Heart left ventricle (tissue), 16 donors: ENCODE measurements at regions not wholly inside any gene's neighbourhood (a gene's known extent, or its start where the extent isn't known, plus 50 kb on each side); places are given as distances from the start of the nearest gene placed in this dataset.
"Not testable (repeated sequence)": the region's sequence is repeated elsewhere in the genome, so short reads cannot be mapped to it uniquely, and the experiment has no call there.

Source experiments
- ATAC-seq, 4 donors: fragments of 200-7000 bp; cut with Tn5 transposase; one replicate each; pipeline ENCODE4 v1.9.1; 2020 to 2022; ENCODE audit warnings: moderate library complexity in 4 of 4, mild to moderate bottlenecking in 3 of 4, moderate number of reproducible peaks in 1 of 4
- DNase-seq, 5 donors: peaks; one replicate each; pipeline ENCODE4 v3.0.0-alpha.2; 2020
- H3K27ac ChIP-seq, 12 donors: fragments of 200-600 bp; sonication (generic) in 4 of 12; one replicate each; pipeline versions ENCODE4 v1.5.0 to v1.8.0; 2016 to 2022; ENCODE audit warnings: mild to moderate bottlenecking in 2 of 12
- H3K27me3 ChIP-seq, 9 donors: fragments of 200-600 bp; sonication (generic) in 2 of 9; one replicate each; pipeline versions ENCODE4 v1.5.1 to v1.8.0; 2016 to 2022; ENCODE audit warnings: mild to moderate bottlenecking in 3 of 9
- H3K36me3 ChIP-seq, 9 donors: fragments of 200-600 bp; sonication (generic) in 2 of 9; one replicate each; pipeline versions ENCODE4 v1.5.0 to v1.8.0; 2018 to 2022; ENCODE audit warnings: mild to moderate bottlenecking in 2 of 9
- H3K4me1 ChIP-seq, 12 donors: fragments of 200-600 bp; sonication (generic) in 4 of 12; one replicate each; pipeline versions ENCODE4 v1.5.0 to v1.8.0; 2016 to 2022; ENCODE audit warnings: mild to moderate bottlenecking in 3 of 12
- H3K4me3 ChIP-seq, 12 donors: fragments of 200-600 bp; sonication (generic) in 4 of 12; one replicate each; pipeline versions ENCODE4 v1.5.0 to v1.8.0; 2017 to 2022; ENCODE audit warnings: mild to moderate bottlenecking in 9 of 12, moderate library complexity in 4 of 12
- H3K9me3 ChIP-seq, 12 donors: fragments of 200-600 bp; sonication (generic) in 4 of 12; one replicate each; pipeline versions ENCODE4 v1.5.0 to v1.8.0; 2016 to 2022; ENCODE audit warnings: mild to moderate bottlenecking in 1 of 12
- CTCF ChIP-seq, 12 donors: fragments of 200-600 bp; sonication (generic) in 4 of 12; IDR thresholded peaks; one replicate each; pipeline versions ENCODE4 v1.5.0 to v1.8.0; 2018 to 2022; ENCODE audit warnings: antibody characterized with exemption in 12 of 12, mild to moderate bottlenecking in 5 of 12
- POLR2A ChIP-seq, 2 donors: fragments of 450-650 bp; IDR thresholded peaks; one replicate each; pipeline ENCODE4 v1.6.1; 2017; ENCODE audit warnings: antibody characterized with exemption in 2 of 2, mild to moderate bottlenecking in 2 of 2, moderate library complexity in 2 of 2
- WGBS, 4 donors: extraction: QIAGEN DNeasy Blood & Tissue Kit in 2 of 4; methylation state at CpG; one replicate each; pipeline versions ENCODE4 v1.1.5 to v1.1.7; 2013 to 2018; 5-methylcytosine and 5-hydroxymethylcytosine counted together
- intact Hi-C, 10 donors: fragments of 100-400 bp; cut with DNase I; formaldehyde crosslinking; loops; one replicate each; pipeline versions ENCODE4 v1.11.1 to v1.14.2; 2022
- donor health status: ischemic (EF 13 %, LVEDD 7.1; RV severe dilation, severe dysfunction).
- donor health status: healthy with polysubstance abuse.
- donor health status: DM: no; HTN: yes; CAD: no.
- donor health status: DM: no; HTN: no; CAD: no.
- donor health status: ischemic (EF 25% LVEDD 6.9; RV normal size, moderate dysfunction).
- donor health status: ischemic (EF 25% LVEDD 5.7; RV mildly dilated, moderate dysfunction).
- donor health status: healthy.
- donor health status: DM: yes; HTN: yes; CAD: no.
- donor health status: ischemic (EF 35%, LVEDD 5.7; RV mildly dilated, moderate dysfunction).
- donor health status: nonischemic (EF 11% LVEDD 7.7; RV severe dilation, severe dysfunction).
- donor health status: DM: yes; HTN: yes; CAD: no.
- donor health status: PGD.
- donor health status: ischemic (EF 29% LVEDD 5.4; RV normal size, mild dysfunction).
- donor health status: nonischemic (EF 23%, LVEDD 6.1; RV moderate dilation, normal function).

GRCh38 chr19:20472854-20473253 lies 92.7 kb downstream of the ZNF737 start:
- peaks cover 0 to 6% (median 0%) of the 10 kb centered on the region in 12 donors for H3K9me3 ChIP-seq
- no peak for ATAC-seq
- no peaks in the 10 kb centered on the region for H3K4me1 ChIP-seq
- intact Hi-C loops: no loop called here
- H3K27me3 ChIP-seq: no peaks in the 10 kb centered on the region
- no peaks in the 10 kb centered on the region for H3K36me3 ChIP-seq
- H3K27ac ChIP-seq: no peak overlapping the region
- no peak for DNase-seq
- H3K4me3 ChIP-seq: no peak overlapping the region
- 89 to 93% (median 92%) methylated on average over 12 to 13 of the region's 13 CpGs for WGBS, 4 donors
- no peak for TF ChIP-seq CTCF (IDR thresholded peaks at IDR 0.05)
- no peak for TF ChIP-seq POLR2A (IDR thresholded peaks at IDR 0.05)

- H3K36me3 ChIP-seq: no peaks in the 10 kb centered on the region
- peaks cover 0 to 6% (median 0%) of the 10 kb centered on the region in 12 donors for H3K9me3 ChIP-seq
- DNase-seq (no peak), ATAC-seq (no peak)
- H3K27ac ChIP-seq: no peak overlapping the region
- no peak overlapping the region for H3K4me3 ChIP-seq
- H3K4me1 ChIP-seq: no peaks in the 10 kb centered on the region
- intact Hi-C loops: no loop called here
- H3K27me3 ChIP-seq: no peaks in the 10 kb centered on the region
- TF ChIP-seq POLR2A (IDR thresholded peaks at IDR 0.05): no peak
- no peak for TF ChIP-seq CTCF (IDR thresholded peaks at IDR 0.05)
- WGBS, 4 donors: 63 to 82% (median 81%) methylated on average over 4 of the region's 4 CpGs
Observed at GRCh38 chr19:20471431-20471830, 94.2 kb downstream of the ZNF737 start.

GRCh38 chr19:20470345-20471135 lies 95.0 kb downstream of the ZNF737 start:
- TF ChIP-seq POLR2A (IDR thresholded peaks at IDR 0.05) (no peak), CTCF (IDR thresholded peaks at IDR 0.05) (no peak)
- DNase-seq: no peak
- no peaks in the 10 kb centered on the region for H3K27me3 ChIP-seq
- intact Hi-C loops: no loop called here
- no peak overlapping the region for H3K27ac ChIP-seq
- H3K36me3 ChIP-seq: no peaks in the 10 kb centered on the region
- WGBS, 4 donors: 58 to 67% (median 62%) methylated on average over 4 of the region's 4 CpGs
- no peak for ATAC-seq
- H3K4me1 ChIP-seq: no peaks in the 10 kb centered on the region
- H3K9me3 ChIP-seq: peaks cover 0 to 6% (median 0%) of the 10 kb centered on the region in 12 donors
- no peak overlapping the region for H3K4me3 ChIP-seq

- H3K27me3 ChIP-seq, H3K9me3 ChIP-seq, H3K4me3 ChIP-seq, H3K4me1 ChIP-seq, ATAC-seq, H3K36me3 ChIP-seq, intact Hi-C loops, H3K27ac ChIP-seq, DNase-seq: not testable (repeated sequence)
Observed at GRCh38 chr19:20466638-20466990, 99.0 kb downstream of the ZNF737 start.

- 41 to 57% (median 51%) methylated on average over 5 of the region's 5 CpGs for WGBS, 4 donors
- H3K36me3 ChIP-seq, DNase-seq, H3K9me3 ChIP-seq, H3K27me3 ChIP-seq, ATAC-seq, intact Hi-C loops, H3K4me1 ChIP-seq, H3K27ac ChIP-seq, H3K4me3 ChIP-seq: not testable (repeated sequence)
Observed at GRCh38 chr19:20465922-20466637, 99.5 kb downstream of the ZNF737 start.
